Small intestine (tissue), 7 donors: ENCODE measurements at regions not wholly inside any gene's neighbourhood (a gene's known extent, or its start where the extent isn't known, plus 50 kb on each side); places are given as distances from the start of the nearest gene placed in this dataset.
"Not testable (repeated sequence)": the region's sequence is repeated elsewhere in the genome, so short reads cannot be mapped to it uniquely, and the experiment has no call there.

Experiments used
- DNase-seq, 2 donors: peaks; one replicate each; pipeline versions ENCODE4 v3.0.0 to v3.0.0-alpha.2; 2013
- FAIRE-seq: peaks from 2 replicates; lab custom pipeline; 2012; peaks lifted over from hg19 to GRCh38; lab: Jason Lieb, UNC
- H3K27ac ChIP-seq, 3 donors: one replicate each; pipeline ENCODE4 v1.5.1; 2013; ENCODE audit warnings: low read length in 2 of 3, mild to moderate bottlenecking in 2 of 3, control low read depth in 1 of 3, inconsistent platforms in 1 of 3, low read depth in 1 of 3, moderate library complexity in 1 of 3
- H3K27me3 ChIP-seq, 3 donors: one replicate each; pipeline ENCODE4 v1.6.1; 2013; ENCODE audit warnings: low read length in 3 of 3, inconsistent platforms in 1 of 3; ENCODE audit not compliant: control insufficient read depth in 3 of 3, insufficient read depth in 3 of 3
- H3K36me3 ChIP-seq, 3 donors: one replicate each; pipeline ENCODE4 v1.6.1; 2013; ENCODE audit warnings: low read length in 3 of 3, inconsistent platforms in 1 of 3, low read depth in 1 of 3, mild to moderate bottlenecking in 1 of 3, moderate library complexity in 1 of 3; ENCODE audit not compliant: control insufficient read depth in 3 of 3, insufficient read depth in 2 of 3
- H3K4me1 ChIP-seq, 3 donors: one replicate each; pipeline ENCODE4 v1.6.1; 2013; ENCODE audit warnings: low read length in 2 of 3, inconsistent platforms in 1 of 3, low read depth in 1 of 3, mild to moderate bottlenecking in 1 of 3, moderate library complexity in 1 of 3; ENCODE audit not compliant: control insufficient read depth in 3 of 3, insufficient read depth in 2 of 3
- H3K4me3 ChIP-seq, 3 donors: one replicate each; pipeline ENCODE4 v1.5.1; 2013; ENCODE audit warnings: low read length in 3 of 3, control low read depth in 1 of 3, inconsistent platforms in 1 of 3, low read depth in 1 of 3, mild to moderate bottlenecking in 1 of 3, moderate library complexity in 1 of 3
- H3K9me3 ChIP-seq, 2 donors: one replicate each; pipeline ENCODE4 v1.6.1; 2013; ENCODE audit warnings: low read depth in 1 of 2, low read length in 1 of 2; ENCODE audit not compliant: control insufficient read depth in 2 of 2, insufficient read depth in 1 of 2
- WGBS, 3 donors: extraction: QIAGEN DNeasy Blood & Tissue Kit; methylation state at CpG; one replicate each; pipeline ENCODE4 v1.1.7; 2013; 5-methylcytosine and 5-hydroxymethylcytosine counted together
- donor health status: healthy with polysubstance abuse.
- donor health status: control.
- donor health status: control.
- donor health status: Bipolar disorder and iron deficiency.
- donor health status: healthy.

DNA sequence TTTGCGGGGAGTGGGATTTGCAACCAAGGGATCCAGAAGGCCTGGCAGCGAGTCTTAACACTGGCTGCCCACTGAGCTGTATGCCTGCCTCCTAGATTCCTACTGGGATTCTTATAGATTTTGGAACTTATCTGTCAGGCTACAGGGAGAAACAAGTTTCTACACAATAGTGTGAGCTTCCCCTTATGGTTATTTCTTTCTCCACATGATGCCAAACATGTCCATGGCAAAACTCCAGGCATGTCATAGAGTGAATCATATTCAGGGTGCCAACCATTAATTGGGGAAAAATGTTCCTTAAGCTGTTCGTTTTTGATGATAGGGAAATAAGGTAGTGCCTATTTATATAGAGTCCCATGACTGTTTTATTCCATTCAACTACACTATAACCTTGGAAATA is 1185.2 kb upstream of the CELF4 start:
- no peaks in the 10 kb centered on the region for H3K9me3 ChIP-seq
- H3K4me3 ChIP-seq = no peak overlapping the region
- no peak for FAIRE-seq

DNA sequence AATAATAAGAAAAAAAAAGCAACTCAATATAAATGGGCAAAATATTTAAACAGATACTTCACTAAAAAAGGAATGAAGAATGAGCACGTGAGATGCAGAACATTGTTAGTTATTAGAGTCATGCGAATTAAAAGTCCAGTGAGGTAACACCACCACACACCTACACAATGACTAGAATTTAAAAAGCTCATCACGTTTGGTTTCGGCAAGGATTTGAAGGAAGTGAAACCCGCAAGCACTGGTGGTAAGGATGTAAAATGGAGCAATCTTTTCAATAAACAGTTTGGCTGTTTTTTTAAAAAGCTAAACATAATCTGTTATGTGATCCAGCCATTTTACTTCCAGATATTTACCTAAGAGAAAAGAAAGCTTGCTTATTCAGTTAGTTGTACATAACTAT is 1181.6 kb upstream of the CELF4 start:
- no peaks in the 10 kb centered on the region for H3K9me3 ChIP-seq
- no peaks in the 10 kb centered on the region for H3K27me3 ChIP-seq
- no peaks in the 10 kb centered on the region for H3K4me1 ChIP-seq
- WGBS, 3 donors = 79 to 82% (median 80%) methylated on average over 5 of the region's 5 CpGs
- H3K4me3 ChIP-seq = no peak overlapping the region
- DNase-seq = no peak
- H3K27ac ChIP-seq = no peak overlapping the region
- no peak for FAIRE-seq
- no peaks in the 10 kb centered on the region for H3K36me3 ChIP-seq

More for the DNA sequence above, 1185.2 kb upstream of the CELF4 start:
- WGBS, 3 donors = 69 to 83% (median 77%) methylated on average over 3 of the region's 3 CpGs
- no peaks in the 10 kb centered on the region for H3K4me1 ChIP-seq
- H3K27me3 ChIP-seq = no peaks in the 10 kb centered on the region
- no peaks in the 10 kb centered on the region for H3K36me3 ChIP-seq
- DNase-seq = no peak
- H3K27ac ChIP-seq = no peak overlapping the region

DNA sequence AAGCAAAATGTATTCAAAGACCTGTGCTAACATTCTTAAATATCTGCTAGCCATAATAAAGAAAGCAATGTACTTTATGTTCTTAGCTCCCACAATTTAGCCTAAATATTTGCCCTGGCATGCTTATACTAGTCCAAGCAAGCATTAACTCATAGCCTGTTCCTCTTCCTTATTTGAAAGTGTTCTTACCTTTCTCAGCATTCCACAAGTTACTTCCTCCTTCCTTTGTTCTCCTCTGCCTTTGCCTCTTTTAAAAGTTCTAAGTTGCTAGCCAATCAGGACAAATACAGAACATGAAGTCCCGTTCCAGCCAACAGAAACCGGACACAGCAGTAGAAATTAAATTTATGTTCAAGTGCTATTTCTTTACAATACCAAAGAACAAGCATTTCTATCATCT is 1154.6 kb upstream of the CELF4 start:
- WGBS, 3 donors = 82 to 87% (median 83%) methylated on average over 2 of the region's 2 CpGs
- H3K27me3 ChIP-seq, H3K9me3 ChIP-seq, H3K27ac ChIP-seq, FAIRE-seq, H3K4me3 ChIP-seq, H3K4me1 ChIP-seq, H3K36me3 ChIP-seq, DNase-seq: not testable (repeated sequence)

DNA sequence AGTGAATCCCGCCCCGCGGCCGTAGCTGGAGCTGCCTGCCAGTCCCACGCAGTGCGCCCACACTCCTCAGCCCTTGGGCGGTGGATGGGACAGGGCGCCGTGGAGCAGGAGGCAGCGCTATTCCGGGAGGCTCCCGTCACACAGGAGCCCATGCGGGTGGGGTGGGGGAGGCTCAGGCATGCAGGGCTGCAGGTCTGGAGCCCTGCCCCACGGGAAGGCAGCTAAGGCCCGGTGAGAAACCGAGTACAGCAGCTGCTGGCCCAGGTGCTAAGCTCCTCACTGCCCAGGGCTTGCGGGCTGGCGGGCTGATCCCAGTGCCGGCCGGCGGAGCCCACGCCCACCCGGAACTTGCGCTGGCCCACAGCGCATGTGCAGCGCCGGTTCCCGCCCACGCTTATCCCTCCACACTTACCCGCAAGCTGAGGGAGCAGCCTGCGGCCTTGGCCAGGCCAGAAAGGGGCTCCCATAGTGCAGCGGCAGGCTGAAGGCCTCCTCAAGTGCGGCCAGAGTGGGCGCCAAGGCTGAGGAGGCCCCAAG is 1152.8 kb upstream of the CELF4 start:
- DNase-seq = no peak
- H3K36me3 ChIP-seq = no peaks in the 10 kb centered on the region
- peaks cover 0 to 3% of the 10 kb centered on the region in 2 donors for H3K9me3 ChIP-seq
- H3K27me3 ChIP-seq = no peaks in the 10 kb centered on the region
- no peaks in the 10 kb centered on the region for H3K4me1 ChIP-seq
- H3K27ac ChIP-seq = no peak overlapping the region
- FAIRE-seq = no peak
- WGBS, 3 donors = 96 to 97% (median 96%) methylated on average over 34 of the region's 34 CpGs
- no peak overlapping the region for H3K4me3 ChIP-seq

DNA sequence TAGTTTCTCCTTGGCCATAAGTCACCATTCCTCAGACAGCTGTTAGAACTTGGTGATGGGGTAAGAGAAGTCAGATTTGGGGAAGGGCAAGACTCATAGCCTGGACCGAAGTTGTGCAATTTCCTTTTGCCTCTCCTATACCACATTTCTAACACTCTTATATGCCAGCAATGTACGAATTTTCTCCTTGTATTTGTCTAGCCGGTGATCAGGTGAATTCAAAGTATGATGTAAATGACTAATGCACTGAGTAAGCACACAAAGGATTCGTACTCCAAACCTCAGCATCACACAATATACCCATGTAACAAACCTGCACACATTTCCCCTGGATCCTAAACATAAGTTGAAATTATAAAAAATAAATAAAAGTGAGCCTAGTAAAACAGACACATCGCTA is 1143.5 kb upstream of the CELF4 start:
- Histone ChIP-seq H3K4me1 (no peaks in the 10 kb centered on the region), H3K9me3 (no peaks in the 10 kb centered on the region), H3K27me3 (no peaks in the 10 kb centered on the region), H3K27ac (no peak overlapping the region), H3K36me3 (no peaks in the 10 kb centered on the region), H3K4me3 (no peak overlapping the region)
- DNase-seq (no peak), FAIRE-seq (no peak)
- 76 to 88% (median 79%) methylated on average over 5 of the region's 5 CpGs for WGBS, 3 donors

DNA sequence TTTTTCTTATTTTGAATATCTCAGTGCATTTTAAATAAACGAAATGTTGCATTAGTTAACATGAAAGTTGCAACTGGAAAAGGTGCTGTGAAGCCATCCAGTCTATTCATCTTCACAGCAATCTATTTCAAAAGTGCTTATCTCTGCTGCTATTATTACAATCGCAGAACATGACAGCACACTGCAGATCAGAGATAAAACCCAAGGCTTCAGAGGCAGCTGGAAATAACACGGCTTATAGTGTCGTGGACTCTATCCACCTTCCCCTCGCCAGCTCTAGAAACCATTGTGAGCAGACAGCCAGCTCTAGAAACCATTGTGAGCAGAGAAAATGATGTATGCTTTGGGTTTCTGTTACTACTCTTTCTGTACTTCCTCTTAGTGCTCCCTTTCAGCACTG is 1140.8 kb upstream of the CELF4 start:
- no peaks in the 10 kb centered on the region for H3K4me1 ChIP-seq
- 53 to 69% (median 60%) methylated on average over 5 of the region's 5 CpGs for WGBS, 3 donors
- H3K36me3 ChIP-seq = no peaks in the 10 kb centered on the region
- no peak overlapping the region for H3K27ac ChIP-seq
- DNase-seq (no peak), FAIRE-seq (no peak)
- H3K27me3 ChIP-seq = no peaks in the 10 kb centered on the region
- no peaks in the 10 kb centered on the region for H3K9me3 ChIP-seq
- no peak overlapping the region for H3K4me3 ChIP-seq

DNA sequence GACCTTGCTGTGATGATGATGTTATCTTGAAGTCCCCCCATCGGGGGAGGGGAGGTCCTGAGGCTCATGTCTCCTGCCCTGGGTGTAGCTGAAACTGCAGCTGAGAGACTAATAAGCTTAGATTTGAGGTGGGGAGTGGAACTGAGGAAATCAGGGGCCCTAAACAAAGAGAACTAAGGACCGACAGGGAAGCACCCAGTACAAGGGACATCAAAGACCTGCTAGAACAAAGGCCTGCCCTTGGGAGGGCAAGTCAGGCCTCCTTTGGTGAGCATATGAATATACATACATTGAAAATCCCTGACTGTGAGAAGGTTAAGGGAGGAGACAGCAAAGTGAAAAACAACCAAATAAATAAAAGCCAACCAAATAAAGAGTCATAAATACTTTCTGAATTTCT is 1132.5 kb upstream of the CELF4 start:
- Histone ChIP-seq H3K36me3 (no peaks in the 10 kb centered on the region), H3K9me3 (no peaks in the 10 kb centered on the region), H3K4me3 (no peak overlapping the region), H3K4me1 (no peaks in the 10 kb centered on the region), H3K27me3 (no peaks in the 10 kb centered on the region), H3K27ac (no peak overlapping the region)
- FAIRE-seq = no peak
- WGBS, 3 donors = 34 to 71% (median 51%) methylated on average over 2 of the region's 2 CpGs
- no peak for DNase-seq

DNA sequence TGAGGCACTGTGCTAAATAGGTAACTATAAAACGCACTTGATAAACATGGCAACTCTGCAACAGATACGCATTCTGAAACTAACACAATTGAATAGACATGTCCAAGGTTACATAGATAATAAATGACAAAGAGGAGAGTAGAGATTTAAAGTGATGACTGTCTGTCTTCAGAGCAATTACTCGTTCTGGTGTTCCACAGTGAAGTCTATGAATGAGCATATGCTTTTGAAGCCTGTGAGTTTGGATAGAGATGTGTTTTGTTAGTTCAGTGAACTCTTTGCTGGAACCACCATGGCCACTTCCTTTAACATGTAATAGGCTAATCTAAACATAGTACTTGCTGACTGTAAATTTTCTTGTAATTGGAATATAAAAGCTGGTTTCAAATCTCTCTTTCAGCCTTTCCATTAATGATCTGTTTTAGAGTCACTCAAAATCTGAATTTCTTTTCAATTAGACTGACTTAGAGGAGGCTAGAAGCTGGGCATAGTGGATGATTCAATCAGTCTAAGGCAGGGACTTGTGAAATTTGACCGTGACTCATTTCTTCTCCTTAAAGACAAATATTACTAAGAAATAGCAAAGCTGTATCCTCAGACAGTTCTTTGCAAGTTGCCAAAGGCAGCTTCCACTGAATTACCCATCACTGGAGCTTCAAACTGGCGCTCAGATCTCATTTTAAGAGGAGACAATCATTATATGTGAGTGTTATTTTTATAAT is 1130.1 kb upstream of the CELF4 start:
- 71 to 73% (median 73%) methylated on average over 5 of the region's 5 CpGs for WGBS, 3 donors

DNA sequence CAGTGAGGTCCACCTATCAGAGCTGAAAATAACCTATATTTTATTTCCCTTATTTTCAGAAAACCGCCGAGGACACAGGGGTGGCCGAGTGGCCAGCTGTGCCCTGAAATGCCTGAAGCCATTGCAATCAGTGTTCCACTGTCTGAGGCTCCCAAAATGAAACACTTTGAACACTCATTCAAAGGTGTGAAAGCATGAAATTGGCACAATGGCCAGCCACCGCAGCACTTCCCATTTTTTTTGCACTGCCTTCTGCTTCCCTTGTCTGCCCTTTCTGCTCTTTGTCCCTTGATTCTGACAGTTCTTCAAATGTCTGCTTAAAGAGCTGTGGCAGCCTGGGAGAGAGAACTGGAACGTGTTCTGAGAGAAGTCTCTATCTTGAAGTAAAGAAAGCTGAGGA is 1127.5 kb upstream of the CELF4 start:
- FAIRE-seq = no peak

More for the DNA sequence above, 1130.1 kb upstream of the CELF4 start:
- no peak for FAIRE-seq
- Histone ChIP-seq H3K27ac (no peak overlapping the region), H3K9me3 (no peaks in the 10 kb centered on the region), H3K4me1 (no peaks in the 10 kb centered on the region), H3K36me3 (no peaks in the 10 kb centered on the region), H3K27me3 (no peaks in the 10 kb centered on the region), H3K4me3 (no peak overlapping the region)
- no peak for DNase-seq

More for the DNA sequence above, 1127.5 kb upstream of the CELF4 start:
- DNase-seq = no peak
- H3K27me3 ChIP-seq = no peaks in the 10 kb centered on the region
- 66 to 69% (median 68%) methylated on average over 5 of the region's 5 CpGs for WGBS, 3 donors
- no peak overlapping the region for H3K4me3 ChIP-seq
- H3K4me1 ChIP-seq = peaks cover 0 to under 1% (median 0%) of the 10 kb centered on the region in 3 donors
- H3K9me3 ChIP-seq = no peaks in the 10 kb centered on the region
- no peaks in the 10 kb centered on the region for H3K36me3 ChIP-seq
- H3K27ac ChIP-seq = no peak overlapping the region
